WTC11 (cell line): ENCODE measurements at regions not wholly inside any gene's neighbourhood (a gene's known extent, or its start where the extent isn't known, plus 50 kb on each side); places are given as distances from the start of the nearest gene placed in this dataset.

Source experiments
- ATAC-seq: fragments of 200-7000 bp; cut with Tn5 transposase; 2 replicates; pipeline ENCODE4 v1.10.0; 2021; ENCODE audit warnings: mild to moderate bottlenecking, moderate library complexity
- CTCF ChIA-PET: fragments of 300-600 bp; sonication (Branson Sonifier 250); formaldehyde crosslinking; loops from one replicate; lab custom pipeline; 2021; ENCODE audit warnings: antibody characterized with exemption; lab: Charles Lee
- POLR2A ChIA-PET: fragments of 350-600 bp; sonication (Branson Sonifier 250); formaldehyde crosslinking; loops from one replicate; lab custom pipeline; 2021; ENCODE audit warnings: antibody characterized with exemption; lab: Charles Lee
- DNase-seq: peaks from one replicate; pipeline ENCODE4 v3.0.0; 2021; ENCODE audit warnings: low spot score
- H3K27ac Mint-ChIP-seq: 2 replicates; pipeline ENCODE4 v1.8.0; 2021; ENCODE audit warnings: mixed read lengths
- H3K27me3 Mint-ChIP-seq: 2 replicates; pipeline ENCODE4 v1.8.0; 2021; ENCODE audit warnings: low read depth, mild to moderate bottlenecking, moderate library complexity, mixed read lengths
- H3K36me3 Mint-ChIP-seq: 2 replicates; pipeline ENCODE4 v1.8.0; 2021; ENCODE audit warnings: mixed read lengths
- H3K4me1 Mint-ChIP-seq: 2 replicates; pipeline ENCODE4 v1.8.0; 2022; ENCODE audit warnings: mixed read lengths
- H3K4me3 Mint-ChIP-seq: 2 replicates; pipeline ENCODE4 v1.8.0; 2021; ENCODE audit warnings: mild to moderate bottlenecking, moderate library complexity, mixed read lengths
- H3K9me3 Mint-ChIP-seq: 2 replicates; pipeline ENCODE4 v1.8.0; 2021; ENCODE audit warnings: mixed read lengths
- CREM ChIP-seq: sonication (generic); formaldehyde crosslinking; IDR thresholded peaks from 2 replicates; pipeline ENCODE4 v1.8.1; 2022; ENCODE audit warnings: mild to moderate bottlenecking, missing genetic modification reagents, moderate library complexity
- HMGA2 ChIP-seq: fragments of 250-450 bp; sonication (Bioruptor Pico); IDR thresholded peaks from 2 replicates; pipeline ENCODE4 v1.4.0; 2021; ENCODE audit warnings: mild to moderate bottlenecking, moderate library complexity
- NFATC4 ChIP-seq: fragments of 250-450 bp; sonication (Bioruptor Pico); IDR thresholded peaks from 2 replicates; pipeline ENCODE4 v1.9.0; 2021; ENCODE audit warnings: mild to moderate bottlenecking
- TEAD1 ChIP-seq: sonication (generic); formaldehyde crosslinking; IDR thresholded peaks from 2 replicates; pipeline ENCODE4 v1.8.0; 2022; ENCODE audit warnings: mild to moderate bottlenecking, missing genetic modification reagents
- TP53 ChIP-seq: sonication (generic); formaldehyde crosslinking; IDR thresholded peaks from 2 replicates; pipeline ENCODE4 v1.8.1; 2023; ENCODE audit warnings: mild to moderate bottlenecking, missing genetic modification reagents
- ZNF138 ChIP-seq: sonication (generic); formaldehyde crosslinking; conservative IDR thresholded peaks from 2 replicates; pipeline ENCODE4 v1.8.1; 2022; ENCODE audit warnings: mild to moderate bottlenecking, moderate library complexity, missing genetic modification reagents
- TF ChIP-seq, protein P1 (sequence below): sonication (generic); formaldehyde crosslinking; IDR thresholded peaks from 2 replicates; pipeline ENCODE4 v1.8.1; 2022; ENCODE audit warnings: mild to moderate bottlenecking, moderate library complexity, missing genetic modification reagents
- TF ChIP-seq, protein P2 (sequence below): fragments of 250-450 bp; sonication (Bioruptor Pico); IDR thresholded peaks from 2 replicates; pipeline ENCODE4 v1.9.0; 2021; ENCODE audit warnings: mild to moderate bottlenecking, borderline replicate concordance
- TF ChIP-seq, protein P3 (sequence below): sonication (generic); formaldehyde crosslinking; IDR thresholded peaks from 2 replicates; pipeline ENCODE4 v1.8.0; 2022; ENCODE audit warnings: missing genetic modification reagents
- TF ChIP-seq, protein P4 (sequence below): fragments of 250-450 bp; sonication (Bioruptor Pico); IDR thresholded peaks from 2 replicates; pipeline ENCODE4 v1.9.0; 2021; ENCODE audit warnings: mild to moderate bottlenecking
- TF ChIP-seq, protein P5 (sequence below): sonication (generic); formaldehyde crosslinking; IDR thresholded peaks from 2 replicates; pipeline ENCODE4 v1.8.1; 2022; ENCODE audit warnings: low read depth, missing genetic modification reagents, borderline replicate concordance
- TF ChIP-seq, protein P6 (sequence below): fragments of 250-450 bp; sonication (Bioruptor Pico); IDR thresholded peaks from 2 replicates; pipeline ENCODE4 v2.1.2; 2022; ENCODE audit warnings: mild to moderate bottlenecking, moderate library complexity
- TF ChIP-seq, protein P7 (sequence below): sonication (generic); formaldehyde crosslinking; IDR thresholded peaks from 2 replicates; pipeline ENCODE4 v1.8.1; 2022; ENCODE audit warnings: low read depth, mild to moderate bottlenecking, moderate library complexity, missing genetic modification reagents, borderline replicate concordance
- TF ChIP-seq, protein P8 (sequence below): sonication (generic); formaldehyde crosslinking; IDR thresholded peaks from 2 replicates; pipeline ENCODE4 v1.8.0; 2022; ENCODE audit warnings: mild to moderate bottlenecking, missing genetic modification reagents

DNA sequence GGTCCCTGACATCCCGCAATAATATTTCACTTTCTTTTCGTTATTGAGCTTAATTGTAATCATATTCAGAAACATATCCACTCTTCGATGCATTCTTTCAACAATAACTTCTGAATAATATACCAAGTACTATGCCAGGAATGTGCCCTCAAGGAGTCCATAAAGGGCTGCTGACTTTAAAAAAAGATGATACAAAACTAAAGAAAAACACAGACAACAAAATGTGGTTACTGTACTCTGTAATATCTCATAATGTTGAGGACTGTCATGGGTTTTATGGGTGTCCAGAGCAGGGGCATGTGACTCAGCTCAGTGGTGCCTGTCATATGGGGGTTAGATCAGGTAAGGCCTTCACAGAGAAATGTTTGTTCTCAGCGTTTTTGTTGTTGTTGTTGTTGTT lies 73.7 kb downstream of the ARL4A start:
- ATAC-seq (no peak), DNase-seq (no peak)
- Mint-ChIP-seq H3K4me1 (peaks cover 7% of the 10 kb centered on the region; the same call in 1 of the 2 replicates), H3K9me3 (peaks cover 33% of the 10 kb centered on the region), H3K36me3 (peaks cover 32% of the 10 kb centered on the region), H3K27ac (no peak overlapping the region), H3K27me3 (peaks cover 5% of the 10 kb centered on the region; the same call in 1 of the 2 replicates), H3K4me3 (no peak overlapping the region)
- POLR2A ChIA-PET: no interaction called here
- TF ChIP-seq, protein P1, sequence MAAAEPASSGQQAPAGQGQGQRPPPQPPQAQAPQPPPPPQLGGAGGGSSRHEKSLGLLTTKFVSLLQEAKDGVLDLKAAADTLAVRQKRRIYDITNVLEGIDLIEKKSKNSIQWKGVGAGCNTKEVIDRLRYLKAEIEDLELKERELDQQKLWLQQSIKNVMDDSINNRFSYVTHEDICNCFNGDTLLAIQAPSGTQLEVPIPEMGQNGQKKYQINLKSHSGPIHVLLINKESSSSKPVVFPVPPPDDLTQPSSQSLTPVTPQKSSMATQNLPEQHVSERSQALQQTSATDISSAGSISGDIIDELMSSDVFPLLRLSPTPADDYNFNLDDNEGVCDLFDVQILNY (CRISPR knock-in tag): no peak
- TF ChIP-seq CREM (CRISPR knock-in tag) (no peak), NFATC4 (CRISPR knock-in tag) (no peak), ZNF138 (CRISPR knock-in tag) (no peak)
- CTCF ChIA-PET: no interaction called here

DNA sequence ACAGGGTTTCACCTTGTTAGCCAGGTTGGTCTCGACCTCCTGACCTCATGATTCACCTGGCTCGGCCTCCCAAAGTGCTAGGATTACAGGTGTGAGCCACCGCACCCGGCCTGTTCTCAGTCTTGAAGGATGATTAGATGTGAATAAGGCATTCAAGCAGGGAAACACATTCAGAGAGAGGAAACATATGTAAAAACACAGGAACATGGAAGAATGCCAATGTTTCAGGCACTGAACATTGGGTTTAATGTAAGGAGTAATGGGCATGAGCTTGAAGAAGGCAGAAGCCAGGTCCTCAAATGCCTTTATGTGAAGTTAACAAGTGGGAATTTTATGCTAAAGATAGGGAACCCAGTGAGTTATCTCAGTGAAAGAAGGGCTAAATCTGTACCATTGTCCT lies 74.3 kb downstream of the ARL4A start:
- Mint-ChIP-seq H3K27ac (no peak overlapping the region), H3K4me1 (peaks cover 7% of the 10 kb centered on the region; the same call in 1 of the 2 replicates), H3K27me3 (peaks cover 5% of the 10 kb centered on the region; the same call in 1 of the 2 replicates), H3K36me3 (peaks cover 32% of the 10 kb centered on the region), H3K9me3 (peaks cover 33% of the 10 kb centered on the region), H3K4me3 (no peak overlapping the region)
- POLR2A ChIA-PET: no interaction called here
- CTCF ChIA-PET: no interaction called here
- ATAC-seq: no peak
- TF ChIP-seq, protein P2, sequence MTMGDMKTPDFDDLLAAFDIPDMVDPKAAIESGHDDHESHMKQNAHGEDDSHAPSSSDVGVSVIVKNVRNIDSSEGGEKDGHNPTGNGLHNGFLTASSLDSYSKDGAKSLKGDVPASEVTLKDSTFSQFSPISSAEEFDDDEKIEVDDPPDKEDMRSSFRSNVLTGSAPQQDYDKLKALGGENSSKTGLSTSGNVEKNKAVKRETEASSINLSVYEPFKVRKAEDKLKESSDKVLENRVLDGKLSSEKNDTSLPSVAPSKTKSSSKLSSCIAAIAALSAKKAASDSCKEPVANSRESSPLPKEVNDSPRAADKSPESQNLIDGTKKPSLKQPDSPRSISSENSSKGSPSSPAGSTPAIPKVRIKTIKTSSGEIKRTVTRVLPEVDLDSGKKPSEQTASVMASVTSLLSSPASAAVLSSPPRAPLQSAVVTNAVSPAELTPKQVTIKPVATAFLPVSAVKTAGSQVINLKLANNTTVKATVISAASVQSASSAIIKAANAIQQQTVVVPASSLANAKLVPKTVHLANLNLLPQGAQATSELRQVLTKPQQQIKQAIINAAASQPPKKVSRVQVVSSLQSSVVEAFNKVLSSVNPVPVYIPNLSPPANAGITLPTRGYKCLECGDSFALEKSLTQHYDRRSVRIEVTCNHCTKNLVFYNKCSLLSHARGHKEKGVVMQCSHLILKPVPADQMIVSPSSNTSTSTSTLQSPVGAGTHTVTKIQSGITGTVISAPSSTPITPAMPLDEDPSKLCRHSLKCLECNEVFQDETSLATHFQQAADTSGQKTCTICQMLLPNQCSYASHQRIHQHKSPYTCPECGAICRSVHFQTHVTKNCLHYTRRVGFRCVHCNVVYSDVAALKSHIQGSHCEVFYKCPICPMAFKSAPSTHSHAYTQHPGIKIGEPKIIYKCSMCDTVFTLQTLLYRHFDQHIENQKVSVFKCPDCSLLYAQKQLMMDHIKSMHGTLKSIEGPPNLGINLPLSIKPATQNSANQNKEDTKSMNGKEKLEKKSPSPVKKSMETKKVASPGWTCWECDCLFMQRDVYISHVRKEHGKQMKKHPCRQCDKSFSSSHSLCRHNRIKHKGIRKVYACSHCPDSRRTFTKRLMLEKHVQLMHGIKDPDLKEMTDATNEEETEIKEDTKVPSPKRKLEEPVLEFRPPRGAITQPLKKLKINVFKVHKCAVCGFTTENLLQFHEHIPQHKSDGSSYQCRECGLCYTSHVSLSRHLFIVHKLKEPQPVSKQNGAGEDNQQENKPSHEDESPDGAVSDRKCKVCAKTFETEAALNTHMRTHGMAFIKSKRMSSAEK (CRISPR knock-in tag): no peak
- TF ChIP-seq, protein P3, sequence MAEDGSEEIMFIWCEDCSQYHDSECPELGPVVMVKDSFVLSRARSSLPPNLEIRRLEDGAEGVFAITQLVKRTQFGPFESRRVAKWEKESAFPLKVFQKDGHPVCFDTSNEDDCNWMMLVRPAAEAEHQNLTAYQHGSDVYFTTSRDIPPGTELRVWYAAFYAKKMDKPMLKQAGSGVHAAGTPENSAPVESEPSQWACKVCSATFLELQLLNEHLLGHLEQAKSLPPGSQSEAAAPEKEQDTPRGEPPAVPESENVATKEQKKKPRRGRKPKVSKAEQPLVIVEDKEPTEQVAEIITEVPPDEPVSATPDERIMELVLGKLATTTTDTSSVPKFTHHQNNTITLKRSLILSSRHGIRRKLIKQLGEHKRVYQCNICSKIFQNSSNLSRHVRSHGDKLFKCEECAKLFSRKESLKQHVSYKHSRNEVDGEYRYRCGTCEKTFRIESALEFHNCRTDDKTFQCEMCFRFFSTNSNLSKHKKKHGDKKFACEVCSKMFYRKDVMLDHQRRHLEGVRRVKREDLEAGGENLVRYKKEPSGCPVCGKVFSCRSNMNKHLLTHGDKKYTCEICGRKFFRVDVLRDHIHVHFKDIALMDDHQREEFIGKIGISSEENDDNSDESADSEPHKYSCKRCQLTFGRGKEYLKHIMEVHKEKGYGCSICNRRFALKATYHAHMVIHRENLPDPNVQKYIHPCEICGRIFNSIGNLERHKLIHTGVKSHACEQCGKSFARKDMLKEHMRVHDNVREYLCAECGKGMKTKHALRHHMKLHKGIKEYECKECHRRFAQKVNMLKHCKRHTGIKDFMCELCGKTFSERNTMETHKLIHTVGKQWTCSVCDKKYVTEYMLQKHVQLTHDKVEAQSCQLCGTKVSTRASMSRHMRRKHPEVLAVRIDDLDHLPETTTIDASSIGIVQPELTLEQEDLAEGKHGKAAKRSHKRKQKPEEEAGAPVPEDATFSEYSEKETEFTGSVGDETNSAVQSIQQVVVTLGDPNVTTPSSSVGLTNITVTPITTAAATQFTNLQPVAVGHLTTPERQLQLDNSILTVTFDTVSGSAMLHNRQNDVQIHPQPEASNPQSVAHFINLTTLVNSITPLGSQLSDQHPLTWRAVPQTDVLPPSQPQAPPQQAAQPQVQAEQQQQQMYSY: no peak
- TF ChIP-seq TEAD1 (CRISPR knock-in tag) (no peak), TP53 (CRISPR knock-in tag) (no peak), HMGA2 (CRISPR knock-in tag) (no peak)
- TF ChIP-seq, protein P4, sequence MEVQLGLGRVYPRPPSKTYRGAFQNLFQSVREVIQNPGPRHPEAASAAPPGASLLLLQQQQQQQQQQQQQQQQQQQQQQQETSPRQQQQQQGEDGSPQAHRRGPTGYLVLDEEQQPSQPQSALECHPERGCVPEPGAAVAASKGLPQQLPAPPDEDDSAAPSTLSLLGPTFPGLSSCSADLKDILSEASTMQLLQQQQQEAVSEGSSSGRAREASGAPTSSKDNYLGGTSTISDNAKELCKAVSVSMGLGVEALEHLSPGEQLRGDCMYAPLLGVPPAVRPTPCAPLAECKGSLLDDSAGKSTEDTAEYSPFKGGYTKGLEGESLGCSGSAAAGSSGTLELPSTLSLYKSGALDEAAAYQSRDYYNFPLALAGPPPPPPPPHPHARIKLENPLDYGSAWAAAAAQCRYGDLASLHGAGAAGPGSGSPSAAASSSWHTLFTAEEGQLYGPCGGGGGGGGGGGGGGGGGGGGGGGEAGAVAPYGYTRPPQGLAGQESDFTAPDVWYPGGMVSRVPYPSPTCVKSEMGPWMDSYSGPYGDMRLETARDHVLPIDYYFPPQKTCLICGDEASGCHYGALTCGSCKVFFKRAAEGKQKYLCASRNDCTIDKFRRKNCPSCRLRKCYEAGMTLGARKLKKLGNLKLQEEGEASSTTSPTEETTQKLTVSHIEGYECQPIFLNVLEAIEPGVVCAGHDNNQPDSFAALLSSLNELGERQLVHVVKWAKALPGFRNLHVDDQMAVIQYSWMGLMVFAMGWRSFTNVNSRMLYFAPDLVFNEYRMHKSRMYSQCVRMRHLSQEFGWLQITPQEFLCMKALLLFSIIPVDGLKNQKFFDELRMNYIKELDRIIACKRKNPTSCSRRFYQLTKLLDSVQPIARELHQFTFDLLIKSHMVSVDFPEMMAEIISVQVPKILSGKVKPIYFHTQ (CRISPR knock-in tag): no peak
- TF ChIP-seq, protein P5, sequence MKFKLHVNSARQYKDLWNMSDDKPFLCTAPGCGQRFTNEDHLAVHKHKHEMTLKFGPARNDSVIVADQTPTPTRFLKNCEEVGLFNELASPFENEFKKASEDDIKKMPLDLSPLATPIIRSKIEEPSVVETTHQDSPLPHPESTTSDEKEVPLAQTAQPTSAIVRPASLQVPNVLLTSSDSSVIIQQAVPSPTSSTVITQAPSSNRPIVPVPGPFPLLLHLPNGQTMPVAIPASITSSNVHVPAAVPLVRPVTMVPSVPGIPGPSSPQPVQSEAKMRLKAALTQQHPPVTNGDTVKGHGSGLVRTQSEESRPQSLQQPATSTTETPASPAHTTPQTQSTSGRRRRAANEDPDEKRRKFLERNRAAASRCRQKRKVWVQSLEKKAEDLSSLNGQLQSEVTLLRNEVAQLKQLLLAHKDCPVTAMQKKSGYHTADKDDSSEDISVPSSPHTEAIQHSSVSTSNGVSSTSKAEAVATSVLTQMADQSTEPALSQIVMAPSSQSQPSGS (CRISPR knock-in tag): no peak
- TF ChIP-seq, protein P6, sequence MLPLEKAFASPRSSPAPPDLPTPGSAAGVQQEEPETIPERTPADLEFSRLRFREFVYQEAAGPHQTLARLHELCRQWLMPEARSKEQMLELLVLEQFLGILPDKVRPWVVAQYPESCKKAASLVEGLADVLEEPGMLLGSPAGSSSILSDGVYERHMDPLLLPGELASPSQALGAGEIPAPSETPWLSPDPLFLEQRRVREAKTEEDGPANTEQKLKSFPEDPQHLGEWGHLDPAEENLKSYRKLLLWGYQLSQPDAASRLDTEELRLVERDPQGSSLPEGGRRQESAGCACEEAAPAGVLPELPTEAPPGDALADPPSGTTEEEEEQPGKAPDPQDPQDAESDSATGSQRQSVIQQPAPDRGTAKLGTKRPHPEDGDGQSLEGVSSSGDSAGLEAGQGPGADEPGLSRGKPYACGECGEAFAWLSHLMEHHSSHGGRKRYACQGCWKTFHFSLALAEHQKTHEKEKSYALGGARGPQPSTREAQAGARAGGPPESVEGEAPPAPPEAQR: no peak
- TF ChIP-seq, protein P7, sequence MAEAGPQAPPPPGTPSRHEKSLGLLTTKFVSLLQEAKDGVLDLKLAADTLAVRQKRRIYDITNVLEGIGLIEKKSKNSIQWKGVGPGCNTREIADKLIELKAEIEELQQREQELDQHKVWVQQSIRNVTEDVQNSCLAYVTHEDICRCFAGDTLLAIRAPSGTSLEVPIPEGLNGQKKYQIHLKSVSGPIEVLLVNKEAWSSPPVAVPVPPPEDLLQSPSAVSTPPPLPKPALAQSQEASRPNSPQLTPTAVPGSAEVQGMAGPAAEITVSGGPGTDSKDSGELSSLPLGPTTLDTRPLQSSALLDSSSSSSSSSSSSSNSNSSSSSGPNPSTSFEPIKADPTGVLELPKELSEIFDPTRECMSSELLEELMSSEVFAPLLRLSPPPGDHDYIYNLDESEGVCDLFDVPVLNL (CRISPR knock-in tag): no peak
- TF ChIP-seq, protein P1 (CRISPR knock-in tag): no peak
- TF ChIP-seq, protein P8, sequence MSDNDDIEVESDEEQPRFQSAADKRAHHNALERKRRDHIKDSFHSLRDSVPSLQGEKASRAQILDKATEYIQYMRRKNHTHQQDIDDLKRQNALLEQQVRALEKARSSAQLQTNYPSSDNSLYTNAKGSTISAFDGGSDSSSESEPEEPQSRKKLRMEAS (CRISPR knock-in tag): no peak
- DNase-seq: no peak
